AG04449 (cell line): ENCODE measurements at regions not wholly inside any gene's neighbourhood (a gene's known extent, or its start where the extent isn't known, plus 50 kb on each side); places are given as distances from the start of the nearest gene placed in this dataset.

ENCODE experiments used
- CTCF ChIA-PET: fragments of 350-600 bp; formaldehyde crosslinking; extraction: SDS; loops from one replicate; lab custom pipeline; 2021; ENCODE audit warnings: antibody characterized with exemption; lab: Yijun Ruan, JAX
- POLR2A ChIA-PET: fragments of 400-600, 350-600 bp; formaldehyde crosslinking; extraction: SDS; loops from one replicate; lab custom pipeline; 2020; ENCODE audit warnings: antibody characterized with exemption, inconsistent platforms; lab: Yijun Ruan, JAX
- DNase-seq: peaks from one replicate; pipeline ENCODE4 v3.0.0-alpha.2; 2010; ENCODE audit warnings: low read depth, low spot score
- H3K4me3 ChIP-seq: 2 replicates; pipeline ENCODE4 v1.5.1; 2011; ENCODE audit warnings: low read depth, mild to moderate bottlenecking, control low read depth, low read length
- TF ChIP-seq, protein P1 (sequence below): IDR thresholded peaks from one replicate; pipeline ENCODE4 v1.5.1; 2011; ENCODE audit warnings: mild to moderate bottlenecking, moderate library complexity, low read length, control low read depth, inconsistent platforms; ENCODE audit not compliant: insufficient read depth; ENCODE audit errors: missing control alignments

DNA sequence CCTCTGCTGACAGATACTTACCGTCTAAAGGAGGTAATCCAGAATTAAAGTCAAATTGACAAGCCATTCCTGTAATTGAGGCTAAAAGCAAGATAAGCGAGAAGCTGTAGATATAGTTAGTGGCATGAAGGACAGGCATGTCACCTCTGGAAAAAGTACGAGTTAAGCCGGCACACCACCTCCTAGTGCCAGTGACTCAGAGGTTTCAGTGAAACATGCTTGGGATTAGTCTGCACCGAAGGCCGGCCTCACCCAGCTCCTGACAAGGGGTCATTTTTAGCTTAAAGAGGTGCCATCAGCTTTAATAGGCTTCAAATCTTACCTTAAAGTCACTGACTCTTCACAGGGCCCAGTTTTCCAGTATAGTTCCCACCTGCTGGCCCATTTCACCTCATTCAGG lies 838.0 kb downstream of the UQCRFS1 start:
- ChIA-PET POLR2A (no interaction called here), CTCF (no interaction called here)
- no peak overlapping the region for H3K4me3 ChIP-seq
- no peak for DNase-seq
- TF ChIP-seq, protein P1, sequence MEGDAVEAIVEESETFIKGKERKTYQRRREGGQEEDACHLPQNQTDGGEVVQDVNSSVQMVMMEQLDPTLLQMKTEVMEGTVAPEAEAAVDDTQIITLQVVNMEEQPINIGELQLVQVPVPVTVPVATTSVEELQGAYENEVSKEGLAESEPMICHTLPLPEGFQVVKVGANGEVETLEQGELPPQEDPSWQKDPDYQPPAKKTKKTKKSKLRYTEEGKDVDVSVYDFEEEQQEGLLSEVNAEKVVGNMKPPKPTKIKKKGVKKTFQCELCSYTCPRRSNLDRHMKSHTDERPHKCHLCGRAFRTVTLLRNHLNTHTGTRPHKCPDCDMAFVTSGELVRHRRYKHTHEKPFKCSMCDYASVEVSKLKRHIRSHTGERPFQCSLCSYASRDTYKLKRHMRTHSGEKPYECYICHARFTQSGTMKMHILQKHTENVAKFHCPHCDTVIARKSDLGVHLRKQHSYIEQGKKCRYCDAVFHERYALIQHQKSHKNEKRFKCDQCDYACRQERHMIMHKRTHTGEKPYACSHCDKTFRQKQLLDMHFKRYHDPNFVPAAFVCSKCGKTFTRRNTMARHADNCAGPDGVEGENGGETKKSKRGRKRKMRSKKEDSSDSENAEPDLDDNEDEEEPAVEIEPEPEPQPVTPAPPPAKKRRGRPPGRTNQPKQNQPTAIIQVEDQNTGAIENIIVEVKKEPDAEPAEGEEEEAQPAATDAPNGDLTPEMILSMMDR: no peak

DNA sequence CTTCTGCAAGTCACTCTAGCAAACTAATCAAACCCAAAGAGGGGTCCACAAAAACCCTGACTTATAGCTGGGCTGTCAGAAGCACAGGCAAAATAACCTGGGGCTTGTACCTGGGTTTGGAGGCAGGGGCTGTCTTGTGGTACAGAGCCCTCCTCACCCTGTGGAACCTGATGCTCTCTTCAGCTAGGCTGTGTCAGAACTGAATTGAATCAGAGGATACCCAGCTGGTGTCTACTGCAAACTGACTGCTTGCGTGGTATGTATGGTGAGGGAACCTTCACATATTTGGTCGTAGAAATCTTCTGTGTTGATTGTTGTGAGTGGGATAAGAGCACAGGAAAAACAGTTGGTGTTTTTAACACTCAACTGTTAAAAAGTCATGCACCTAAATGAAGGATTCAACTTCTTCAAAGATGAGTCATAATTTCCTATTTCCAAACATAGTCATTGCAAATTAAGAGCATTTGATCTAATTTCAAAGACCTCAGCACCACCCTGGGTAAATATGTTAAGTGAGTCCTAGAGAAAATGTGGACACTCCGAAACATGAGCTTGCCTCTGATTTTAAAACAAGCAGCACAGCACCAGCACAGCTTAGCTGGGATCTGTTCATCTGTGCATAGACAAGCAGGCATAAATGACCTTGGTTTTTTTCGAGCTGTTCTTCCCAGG lies 840.2 kb downstream of the UQCRFS1 start:
- CTCF ChIA-PET: no interaction called here

DNA sequence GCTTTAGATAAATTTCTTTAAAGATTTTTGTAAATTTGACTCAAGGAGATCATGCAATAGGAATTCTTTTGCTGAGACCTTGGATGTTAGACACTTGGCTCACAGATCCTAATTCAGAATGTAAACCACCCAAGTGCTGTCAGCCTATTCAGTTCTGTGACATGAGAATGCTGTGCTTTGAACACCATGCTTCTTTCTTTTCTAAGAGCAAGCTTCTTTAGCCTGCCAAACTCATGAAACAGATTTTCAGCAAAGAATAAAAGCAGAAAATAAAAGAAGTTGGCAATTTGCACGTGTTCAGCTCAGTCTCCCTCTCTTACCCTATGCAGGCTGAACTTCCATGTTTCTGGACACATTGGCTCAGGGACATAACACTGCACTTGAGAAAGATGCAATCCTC lies 845.8 kb downstream of the UQCRFS1 start:
- H3K4me3 ChIP-seq: no peak overlapping the region
- ChIA-PET CTCF (no interaction called here), POLR2A (no interaction called here)
- no peak for DNase-seq
- TF ChIP-seq, protein P1: no peak

More for the DNA sequence above, 840.2 kb downstream of the UQCRFS1 start:
- no peak for DNase-seq
- TF ChIP-seq, protein P1: no peak
- POLR2A ChIA-PET: no interaction called here
- H3K4me3 ChIP-seq: no peak overlapping the region

DNA sequence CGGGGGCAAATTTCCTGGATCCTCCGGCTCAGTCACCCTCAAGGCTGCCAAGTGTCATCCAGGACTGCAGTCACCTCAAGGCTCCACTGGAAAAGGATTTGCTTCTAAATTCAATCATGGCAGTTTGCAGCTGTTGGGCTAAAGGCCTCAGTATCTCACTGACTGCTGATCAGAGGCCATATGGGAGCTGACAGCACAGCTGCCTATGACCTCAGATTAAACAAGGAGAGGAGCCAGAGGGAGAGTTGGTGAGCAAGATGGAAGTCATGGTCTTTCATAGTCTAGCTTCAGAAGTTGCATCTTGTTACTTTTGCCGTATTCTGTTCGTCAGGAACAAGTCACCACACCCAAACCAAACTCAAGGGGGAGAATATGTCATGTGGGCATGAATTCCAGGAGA lies 849.7 kb downstream of the UQCRFS1 start:
- ChIA-PET POLR2A (no interaction called here), CTCF (no interaction called here)
- TF ChIP-seq, protein P1: no peak
- DNase-seq: no peak
- H3K4me3 ChIP-seq: no peak overlapping the region

DNA sequence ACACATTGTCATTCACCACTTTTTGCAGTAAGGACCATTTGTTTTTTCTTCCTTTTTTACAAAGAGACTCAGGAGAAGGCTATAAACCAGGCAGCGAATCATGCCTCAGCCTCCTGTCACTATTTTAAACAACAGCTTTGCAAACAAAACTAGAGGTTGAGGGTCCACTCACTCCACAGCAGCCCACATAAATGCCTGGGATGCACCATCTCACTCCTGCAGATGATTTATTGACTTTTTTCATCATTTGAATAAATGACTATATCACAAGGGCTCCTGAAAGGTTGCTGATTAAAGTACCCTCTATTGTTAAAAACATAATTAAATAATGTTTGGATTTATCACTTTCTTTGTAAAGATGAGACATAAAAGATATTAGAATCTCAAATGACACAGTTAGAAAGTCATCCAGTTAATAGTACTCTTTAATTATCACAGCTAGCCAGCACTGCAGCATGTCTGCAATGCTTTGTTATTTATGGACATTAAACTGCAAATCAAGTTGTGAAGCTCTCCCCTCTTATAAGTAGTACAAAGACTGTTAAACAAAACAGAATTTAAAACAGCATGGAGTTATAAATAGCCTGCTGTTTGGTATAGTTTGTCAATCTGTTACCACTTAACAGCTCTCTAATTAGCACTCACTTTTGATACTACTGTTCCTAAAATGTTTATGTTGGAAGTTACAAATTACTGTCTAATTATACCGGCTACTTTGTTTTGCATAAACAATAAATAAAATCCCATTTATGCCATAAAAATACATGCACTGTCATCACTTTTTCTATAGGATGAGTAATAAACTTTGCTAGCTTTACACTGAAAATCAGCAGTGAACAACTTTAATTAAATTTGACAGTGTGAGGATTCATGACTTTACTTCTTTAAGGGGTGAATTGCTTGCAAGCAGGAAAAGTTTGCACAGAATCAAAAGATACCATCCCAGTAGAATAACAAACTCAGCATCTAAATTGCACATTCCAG lies 853.2 kb downstream of the UQCRFS1 start:
- CTCF ChIA-PET: no interaction called here
- no peak for DNase-seq
- TF ChIP-seq, protein P1: no peak
- POLR2A ChIA-PET: no interaction called here
- H3K4me3 ChIP-seq: no peak overlapping the region

DNA sequence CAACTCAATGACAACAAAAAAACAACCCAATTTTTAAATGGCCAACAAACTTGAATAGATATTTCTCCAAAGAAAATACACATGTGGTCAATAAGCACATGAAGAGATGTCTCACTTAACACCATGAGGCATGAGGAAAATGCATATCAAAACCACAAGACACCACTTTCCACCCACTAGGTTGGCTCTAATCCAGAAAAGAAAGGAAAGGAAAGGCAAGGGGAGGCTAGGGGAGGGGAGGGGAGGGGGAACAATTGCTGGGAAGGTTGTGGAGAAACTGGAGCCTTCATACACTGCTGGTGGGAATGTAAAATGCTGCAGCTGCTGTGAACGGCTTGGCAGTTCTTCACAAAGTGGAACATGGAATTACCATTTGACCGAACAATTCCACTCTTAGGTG lies 854.3 kb downstream of the UQCRFS1 start:
- ChIA-PET CTCF (no interaction called here), POLR2A (no interaction called here)
- TF ChIP-seq, protein P1: no peak
- H3K4me3 ChIP-seq: no peak overlapping the region
- no peak for DNase-seq
